ENCODE measurements at regions not wholly inside any gene's neighbourhood (a gene's known extent, or its start where the extent isn't known, plus 50 kb on each side); places are given as distances from the start of the nearest gene placed in this dataset.
A peak's percentile ranks its signal among the peaks of the same experiment; 100 is the strongest.

DNA sequence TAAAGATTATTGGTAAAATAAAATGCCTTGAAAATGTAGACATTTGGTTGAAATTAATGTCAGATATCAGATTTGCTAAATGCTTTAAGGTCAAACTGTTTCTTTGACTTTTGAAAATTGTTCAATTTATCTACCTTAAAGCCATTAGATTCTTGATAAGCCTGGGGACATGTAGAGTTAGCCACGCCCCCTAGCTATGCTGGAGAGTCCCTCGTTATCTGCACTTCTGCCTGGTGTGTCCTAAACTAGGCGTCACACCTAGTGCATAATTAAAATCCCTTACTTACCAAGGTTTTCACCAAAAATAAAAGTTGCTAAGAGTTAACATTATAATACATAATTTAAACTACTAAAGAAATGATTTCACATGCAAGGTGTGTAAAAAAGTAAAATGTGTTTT lies 79.5 kb downstream of the EGLN3 start:
- peak in 1 of 3 experiments; percentile 6 for DNase-seq

DNA sequence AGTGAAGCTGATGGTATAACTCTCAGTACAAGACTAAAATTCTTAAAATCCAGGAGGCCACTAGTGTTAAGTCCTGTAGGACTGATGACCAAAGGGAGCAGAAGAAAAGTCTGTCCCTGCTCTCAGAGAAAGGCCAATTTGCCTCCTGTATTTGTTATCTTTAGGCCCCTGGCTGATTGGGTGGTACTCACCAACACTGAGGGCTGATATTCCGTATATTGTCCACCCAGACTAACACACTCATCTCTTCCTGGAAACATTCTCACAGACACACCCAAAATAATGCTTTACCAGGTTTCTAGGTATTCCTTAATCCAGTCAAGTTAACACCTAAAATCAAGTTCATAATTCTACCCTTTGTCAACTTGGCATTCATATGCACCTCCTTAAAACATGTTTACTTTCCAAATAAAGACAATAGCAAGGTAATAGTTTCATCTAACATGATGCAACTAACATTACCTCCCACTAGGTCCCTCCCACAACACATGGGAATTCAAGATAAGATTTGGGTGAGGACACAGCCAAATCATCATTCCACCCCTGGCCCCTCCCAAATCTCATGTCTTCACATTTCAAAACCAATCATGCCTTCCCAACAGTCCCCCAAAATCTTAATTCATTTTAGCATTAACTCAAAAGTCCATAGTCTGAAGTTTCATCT lies 84.3 kb downstream of the EGLN3 start:
- no peak for DNase-seq

DNA sequence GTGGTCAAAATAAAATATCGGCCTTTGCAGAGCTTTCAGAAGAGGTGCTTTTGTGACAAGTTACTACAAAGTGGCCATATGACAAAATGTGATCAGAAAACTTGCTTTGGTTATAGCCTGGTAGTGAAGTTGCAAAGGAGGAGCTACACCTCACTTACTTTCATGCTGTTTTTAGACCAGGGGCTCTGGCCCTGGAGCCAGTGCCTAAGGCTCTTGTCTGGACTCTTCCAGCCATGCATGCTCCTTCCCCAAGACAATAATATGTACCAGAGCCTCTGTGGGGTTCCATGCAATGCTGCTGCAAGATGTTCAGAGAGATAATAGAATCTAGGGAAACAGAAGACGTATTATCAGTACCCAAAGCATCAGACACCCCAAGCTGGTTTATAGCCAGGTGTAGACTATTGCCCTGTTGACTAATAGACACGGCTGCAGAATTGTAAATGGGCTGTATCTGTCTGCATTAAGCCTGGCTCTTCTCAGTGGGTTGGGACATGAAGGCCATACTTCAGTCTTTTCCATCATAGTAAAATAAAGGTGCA lies 88.5 kb downstream of the EGLN3 start:
- no peak for DNase-seq

DNA sequence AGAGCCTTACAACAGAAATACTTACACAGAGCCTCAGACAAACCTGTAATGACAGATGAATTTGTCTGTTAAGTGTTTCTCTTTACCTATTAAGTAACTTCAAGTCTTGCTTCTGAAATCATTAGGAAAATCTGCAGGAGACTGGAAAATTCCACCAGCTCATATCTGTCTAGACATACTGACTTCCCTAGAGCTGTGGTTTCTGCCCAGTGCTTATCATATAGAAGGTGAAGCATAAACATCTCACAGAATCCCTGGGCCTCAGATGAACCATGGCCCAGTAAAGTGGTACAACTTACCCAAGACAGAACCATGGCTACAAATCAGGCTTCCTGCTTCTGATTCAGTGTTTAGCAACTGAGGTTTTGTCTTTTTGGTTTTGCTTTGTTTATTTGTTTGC lies 91.6 kb downstream of the EGLN3 start:
- DNase-seq = no peak

DNA sequence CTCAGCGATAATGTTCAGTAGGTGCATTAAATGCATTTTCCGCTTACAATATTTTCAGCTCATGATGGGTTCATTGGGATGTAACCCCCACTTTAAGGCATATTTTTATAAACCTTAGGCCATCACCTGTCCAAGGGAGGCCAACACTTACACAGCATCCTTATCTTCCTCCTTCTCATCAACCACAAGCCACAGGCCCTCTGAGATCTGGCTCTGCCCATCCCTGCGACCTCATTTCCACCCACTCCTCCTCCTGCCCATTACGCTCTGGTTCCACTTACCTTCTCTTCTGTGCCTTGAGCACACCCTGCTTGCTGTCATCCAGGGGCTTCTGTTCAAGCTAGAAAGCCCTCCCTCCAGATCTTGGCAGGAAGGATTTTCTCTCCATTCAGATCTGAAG lies 93.2 kb downstream of the EGLN3 start:
- DNase-seq = no peak

DNA sequence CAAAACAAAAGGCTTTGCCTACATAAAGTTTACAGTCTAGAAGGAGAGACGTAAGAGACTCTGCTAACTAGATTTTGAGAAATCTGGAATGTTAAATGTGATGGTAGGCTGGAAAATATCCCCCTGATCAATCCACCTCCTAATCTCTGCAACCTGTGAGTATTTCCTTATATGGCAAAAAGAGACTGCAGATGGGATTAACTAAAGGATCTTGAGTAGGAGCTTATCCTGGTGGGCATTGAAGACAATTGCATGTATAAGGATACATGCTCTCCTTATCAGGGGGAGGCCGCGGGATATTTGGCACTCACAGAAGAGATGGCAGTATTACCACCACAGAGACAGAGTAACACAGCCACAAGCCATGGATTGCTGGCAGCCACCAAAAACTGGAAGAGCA lies 95.2 kb downstream of the EGLN3 start:
- no peak for DNase-seq
